Esophagus muscularis mucosa (tissue), 4 donors: ENCODE measurements at regions not wholly inside any gene's neighbourhood (a gene's known extent, or its start where the extent isn't known, plus 50 kb on each side); places are given as distances from the start of the nearest gene placed in this dataset.
"Not testable (repeated sequence)": the region's sequence is repeated elsewhere in the genome, so short reads cannot be mapped to it uniquely, and the experiment has no call there.

Experiments
- DNase-seq: peaks from one replicate; pipeline ENCODE4 v3.0.0-alpha.2; 2017; ENCODE audit errors: extremely low spot score
- H3K27ac ChIP-seq, 4 donors: fragments of 200-600 bp; sonication (generic); replicated peaks in 1 of 4; 1 replicate in 3 of 4; 2 replicates in 1 of 4; pipeline ENCODE4 v1.5.1; 2016 to 2019; ENCODE audit warnings: mild to moderate bottlenecking in 1 of 4
- H3K27me3 ChIP-seq, 4 donors: fragments of 200-600 bp; sonication (generic); one replicate each; pipeline versions ENCODE4 v1.5.1 to v1.6.0; 2016 to 2019
- H3K36me3 ChIP-seq, 4 donors: fragments of 200-600 bp; sonication (generic); one replicate each; pipeline ENCODE4 v1.5.1; 2016 to 2019
- H3K4me1 ChIP-seq, 4 donors: fragments of 200-600 bp; sonication (generic); one replicate each; pipeline ENCODE4 v1.5.1; 2016 to 2019
- H3K4me3 ChIP-seq, 4 donors: fragments of 200-600 bp; sonication (generic); 1 replicate in 2 of 4; 2 replicates in 2 of 4; pipeline ENCODE4 v1.5.1; 2016 to 2019; ENCODE audit warnings: mild to moderate bottlenecking in 4 of 4, moderate library complexity in 1 of 4
- H3K9me3 ChIP-seq, 4 donors: fragments of 200-600 bp; sonication (generic); 1 replicate in 3 of 4; 2 replicates in 1 of 4; pipeline ENCODE4 v1.5.1; 2016 to 2019
- EP300 ChIP-seq: sonication (generic); formaldehyde crosslinking; IDR thresholded peaks from one replicate; pipeline ENCODE4 v1.6.1; 2017; ENCODE audit warnings: antibody characterized with exemption
- POLR2A ChIP-seq: fragments of 450-650 bp; IDR thresholded peaks from one replicate; pipeline ENCODE4 v1.6.1; 2017; ENCODE audit warnings: antibody characterized with exemption, moderate library complexity, mild to moderate bottlenecking, low read depth
- POLR2AphosphoS5 ChIP-seq, 2 donors: sonication (generic); formaldehyde crosslinking; IDR thresholded peaks; one replicate each; pipeline ENCODE4 v1.6.1; 2017; ENCODE audit warnings: antibody characterized with exemption in 2 of 2
- WGBS: methylation state at CpG from one replicate; pipeline ENCODE4 v1.1.5; 2018; 5-methylcytosine and 5-hydroxymethylcytosine counted together
- intact Hi-C: fragments of 100-400 bp; cut with DNase I; formaldehyde crosslinking; loops from one replicate; pipeline ENCODE4 v1.15.1; 2023
- TF ChIP-seq, protein P1 (sequence below), 3 experiments: fragments of 200-600 bp in 2 of 3; fragments of 450-650 bp in 1 of 3; sonication (generic) in 2 of 3; IDR thresholded peaks; one replicate each; pipeline ENCODE4 v1.5.1; 2017 to 2019; ENCODE audit warnings: antibody characterized with exemption in 3 of 3, mild to moderate bottlenecking in 2 of 3, moderate library complexity in 1 of 3

DNA sequence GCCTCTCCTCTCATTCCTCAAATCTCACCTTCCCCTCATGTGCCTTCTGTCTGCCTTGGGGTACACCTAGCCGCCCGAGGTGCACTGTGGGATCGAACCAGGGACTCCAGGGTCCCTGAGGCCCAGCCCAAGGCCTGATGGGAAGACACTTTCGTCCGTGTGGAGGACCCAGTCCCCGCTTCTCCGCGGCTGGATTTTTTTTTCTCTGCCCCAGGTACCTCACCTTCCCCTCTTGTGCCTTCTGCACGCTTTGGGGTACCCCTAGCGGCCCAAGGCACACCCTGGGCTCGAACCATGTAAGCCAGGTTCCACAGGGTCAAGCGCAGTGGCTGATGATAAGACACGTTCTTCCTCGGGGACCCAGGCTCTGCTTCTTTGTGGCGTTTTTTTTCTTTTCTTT is 530.7 kb downstream of the CWH43 start:
- Histone ChIP-seq H3K27me3 (peaks cover 0 to 26% (median 0%) of the 10 kb centered on the region in 4 donors), H3K9me3 (peaks cover 0 to 25% (median 9%) of the 10 kb centered on the region in 4 donors), H3K27ac (no peak overlapping the region), H3K36me3 (no peaks in the 10 kb centered on the region), H3K4me1 (no peaks in the 10 kb centered on the region), H3K4me3 (no peak overlapping the region)
- 75% methylated on average over 12 of the region's 15 CpGs for WGBS
- no peak for DNase-seq
- intact Hi-C loops: no loop called here
- TF ChIP-seq POLR2A: no peak
- TF ChIP-seq, protein P1, sequence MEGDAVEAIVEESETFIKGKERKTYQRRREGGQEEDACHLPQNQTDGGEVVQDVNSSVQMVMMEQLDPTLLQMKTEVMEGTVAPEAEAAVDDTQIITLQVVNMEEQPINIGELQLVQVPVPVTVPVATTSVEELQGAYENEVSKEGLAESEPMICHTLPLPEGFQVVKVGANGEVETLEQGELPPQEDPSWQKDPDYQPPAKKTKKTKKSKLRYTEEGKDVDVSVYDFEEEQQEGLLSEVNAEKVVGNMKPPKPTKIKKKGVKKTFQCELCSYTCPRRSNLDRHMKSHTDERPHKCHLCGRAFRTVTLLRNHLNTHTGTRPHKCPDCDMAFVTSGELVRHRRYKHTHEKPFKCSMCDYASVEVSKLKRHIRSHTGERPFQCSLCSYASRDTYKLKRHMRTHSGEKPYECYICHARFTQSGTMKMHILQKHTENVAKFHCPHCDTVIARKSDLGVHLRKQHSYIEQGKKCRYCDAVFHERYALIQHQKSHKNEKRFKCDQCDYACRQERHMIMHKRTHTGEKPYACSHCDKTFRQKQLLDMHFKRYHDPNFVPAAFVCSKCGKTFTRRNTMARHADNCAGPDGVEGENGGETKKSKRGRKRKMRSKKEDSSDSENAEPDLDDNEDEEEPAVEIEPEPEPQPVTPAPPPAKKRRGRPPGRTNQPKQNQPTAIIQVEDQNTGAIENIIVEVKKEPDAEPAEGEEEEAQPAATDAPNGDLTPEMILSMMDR (IDR thresholded peaks at IDR 0.05): no peak
- TF ChIP-seq EP300: no peak
- TF ChIP-seq POLR2AphosphoS5 (IDR thresholded peaks at IDR 0.05): no peak

DNA sequence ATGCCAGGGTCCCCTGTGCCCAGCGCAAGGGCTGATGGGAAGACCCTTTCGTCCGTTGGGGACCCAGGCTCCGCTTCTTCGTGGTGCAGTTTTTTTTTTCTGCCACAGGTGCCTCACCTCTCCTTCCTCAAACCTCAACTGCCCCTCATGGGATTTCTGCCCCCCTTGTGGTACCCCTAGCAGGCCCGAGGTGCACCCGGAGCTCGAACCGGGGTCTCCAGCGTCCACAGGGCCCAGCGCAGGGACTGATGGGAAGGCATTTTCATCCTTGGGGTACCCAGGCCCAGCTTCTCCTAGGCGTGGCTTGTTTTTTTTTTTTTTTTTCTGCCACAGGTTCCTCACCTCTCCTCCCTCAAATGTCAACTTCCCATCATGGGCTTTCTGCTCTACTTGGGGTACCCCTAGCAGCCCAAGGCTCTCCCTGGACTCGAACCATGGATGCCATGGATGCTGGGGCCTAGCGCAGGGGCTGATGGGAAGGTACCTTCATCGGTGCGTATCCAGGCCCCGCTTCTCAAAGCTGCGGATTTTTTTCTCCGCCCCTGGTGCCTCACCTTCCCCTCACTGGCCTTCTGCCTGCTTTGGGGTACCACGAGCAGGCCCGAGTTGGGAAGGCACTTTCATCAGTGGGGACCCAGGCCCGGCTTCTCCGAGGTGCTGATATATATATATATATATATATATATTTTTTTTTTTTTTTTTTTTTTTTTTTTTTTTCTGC is 531.6 kb downstream of the CWH43 start:
- H3K27me3 ChIP-seq: peaks cover 0 to 22% (median 0%) of the 10 kb centered on the region in 4 donors
- H3K9me3 ChIP-seq: peaks cover 0 to 19% (median 8%) of the 10 kb centered on the region in 4 donors
- H3K4me1 ChIP-seq, DNase-seq, intact Hi-C loops, H3K27ac ChIP-seq, H3K4me3 ChIP-seq, H3K36me3 ChIP-seq: not testable (repeated sequence)
- WGBS: 79% methylated on average over 9 of the region's 23 CpGs

DNA sequence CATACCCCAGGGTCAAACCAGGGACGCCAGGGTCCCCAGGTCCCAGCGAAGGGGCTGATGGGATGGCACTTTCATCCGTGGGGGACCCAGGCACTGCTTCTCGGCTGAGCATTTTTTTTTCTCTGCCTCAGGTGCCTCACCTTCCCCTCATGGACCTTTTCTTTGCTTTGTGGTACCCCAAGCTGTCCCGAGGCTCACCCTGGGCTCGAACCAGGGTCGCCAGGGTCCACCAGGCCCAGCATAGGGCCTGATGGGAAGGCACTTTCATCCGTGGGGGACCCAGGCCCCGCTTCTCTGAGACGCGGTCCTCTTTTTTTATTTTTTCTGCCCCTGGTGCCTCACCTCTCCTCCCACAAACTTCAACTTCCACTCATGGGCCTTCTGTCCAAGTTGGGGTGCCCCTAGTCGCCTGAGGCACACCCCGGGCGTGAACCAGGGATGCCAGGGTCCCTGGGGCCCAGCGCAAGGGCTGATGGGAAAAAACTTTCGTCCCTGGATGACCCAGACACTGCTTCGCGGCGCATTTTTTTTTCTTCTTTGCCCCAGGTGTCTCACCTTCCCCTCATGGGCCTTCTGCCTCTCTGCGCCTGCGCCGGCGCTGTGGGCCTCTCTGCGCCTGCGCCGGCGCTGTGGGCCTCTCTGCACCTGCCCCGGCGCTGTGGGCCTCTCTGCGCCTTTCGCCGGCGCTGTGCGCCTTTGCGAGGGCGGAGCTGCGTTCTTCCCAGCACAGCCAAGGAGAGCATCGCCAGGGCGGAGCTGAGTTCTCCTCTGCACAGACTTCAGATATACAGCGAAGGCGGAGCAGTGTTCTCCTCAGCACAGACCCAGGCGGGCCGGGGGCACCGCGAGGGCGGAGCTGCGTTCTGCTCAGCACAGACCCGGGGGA is 533.3 kb downstream of the CWH43 start:
- intact Hi-C loops, DNase-seq, H3K9me3 ChIP-seq, H3K27me3 ChIP-seq, H3K4me3 ChIP-seq, H3K27ac ChIP-seq, H3K36me3 ChIP-seq, H3K4me1 ChIP-seq: not testable (repeated sequence)
- WGBS: 44% methylated on average over 5 of the region's 48 CpGs

DNA sequence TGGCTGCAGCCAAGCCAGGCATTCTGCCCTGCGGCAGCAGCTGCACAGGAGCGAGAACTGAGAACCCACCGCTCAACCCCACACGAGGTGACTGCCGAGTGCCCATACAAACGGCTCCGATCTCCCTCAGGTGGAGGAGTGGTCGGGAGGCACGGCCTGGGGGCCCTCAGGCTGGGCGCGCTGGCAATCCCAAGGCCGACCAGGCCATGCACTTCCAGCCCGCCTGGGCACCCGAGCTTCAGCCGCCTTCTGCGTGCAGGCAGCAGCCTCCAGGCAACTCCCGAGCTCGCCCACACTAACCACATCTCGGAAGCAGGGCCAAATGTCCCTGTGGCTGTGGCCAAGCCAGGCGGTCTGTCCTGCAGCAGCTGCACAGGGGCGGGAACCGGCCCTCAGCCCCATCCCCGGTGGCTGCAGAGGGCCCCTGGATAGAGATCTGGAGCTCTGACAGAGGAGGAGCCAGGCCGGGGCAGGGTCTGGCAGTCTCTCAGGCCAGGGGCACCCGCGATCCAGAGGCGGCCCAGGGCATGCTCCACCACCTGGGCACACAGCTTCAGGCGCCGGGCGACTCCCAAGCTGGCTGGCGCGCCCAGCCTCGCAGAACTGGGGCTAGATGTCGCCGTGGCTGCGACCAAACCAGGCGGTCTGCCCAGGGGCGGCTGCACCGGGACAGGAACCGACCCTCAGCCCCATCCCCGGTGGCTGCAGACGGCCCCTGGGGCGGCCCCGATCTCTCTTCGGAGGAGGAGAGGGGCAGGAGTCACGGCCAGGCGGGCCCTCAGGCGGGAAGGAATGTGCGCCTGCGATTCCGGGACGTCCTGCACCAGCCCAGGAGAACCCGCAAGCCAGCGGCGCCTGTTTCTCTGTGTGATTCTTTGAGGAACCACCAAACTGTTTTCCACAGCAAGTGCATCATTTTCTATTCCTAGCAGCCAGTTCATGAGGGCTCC is 538.0 kb downstream of the CWH43 start:
- H3K4me3 ChIP-seq, H3K4me1 ChIP-seq, DNase-seq, H3K9me3 ChIP-seq, H3K36me3 ChIP-seq, H3K27ac ChIP-seq, H3K27me3 ChIP-seq, intact Hi-C loops: not testable (repeated sequence)
- no CpG with 5 or more reads among the region's 55 CpGs for WGBS

DNA sequence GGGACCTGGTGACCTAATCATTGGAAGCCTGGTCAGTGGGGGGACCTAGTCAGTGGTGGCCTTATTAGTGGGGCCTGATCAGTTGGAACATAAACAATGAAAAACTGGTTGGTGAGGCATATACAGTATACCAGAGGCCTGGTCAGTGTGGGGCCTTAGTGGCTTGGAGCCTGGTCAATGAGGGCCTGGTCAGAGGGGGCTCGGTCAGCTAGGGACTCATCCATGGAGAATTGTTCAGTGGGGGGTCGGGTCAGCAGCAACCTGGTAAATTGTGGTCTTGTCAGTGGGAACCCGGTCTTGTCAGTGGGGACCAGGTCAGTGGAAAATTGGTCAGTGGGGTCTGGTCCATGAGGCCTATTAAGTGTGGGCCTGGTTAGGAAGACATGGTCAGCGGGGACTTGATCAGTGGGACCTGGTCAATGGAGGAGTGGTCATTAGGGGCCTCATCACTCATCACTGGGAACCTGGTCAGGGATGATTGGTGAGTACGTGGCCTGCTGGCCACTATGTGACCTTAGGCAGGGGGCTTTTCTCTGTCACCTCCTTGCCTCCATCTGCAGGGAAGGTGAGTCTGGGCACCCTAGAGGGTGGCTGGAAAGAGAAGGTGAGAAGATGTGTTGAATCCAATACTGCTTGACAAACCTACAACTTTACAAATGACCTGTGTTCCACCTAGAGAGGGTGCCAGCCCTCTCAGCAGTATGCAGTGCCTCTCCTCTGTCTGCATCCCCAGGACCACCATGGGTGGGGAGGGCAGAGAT is 573.0 kb downstream of the CWH43 start:
- H3K9me3 ChIP-seq, H3K27me3 ChIP-seq, intact Hi-C loops, H3K4me3 ChIP-seq, H3K4me1 ChIP-seq, H3K36me3 ChIP-seq, H3K27ac ChIP-seq: not testable (repeated sequence)
- DNase-seq: peak; percentile 70
- WGBS: 67% methylated on average over 3 of the region's 5 CpGs

DNA sequence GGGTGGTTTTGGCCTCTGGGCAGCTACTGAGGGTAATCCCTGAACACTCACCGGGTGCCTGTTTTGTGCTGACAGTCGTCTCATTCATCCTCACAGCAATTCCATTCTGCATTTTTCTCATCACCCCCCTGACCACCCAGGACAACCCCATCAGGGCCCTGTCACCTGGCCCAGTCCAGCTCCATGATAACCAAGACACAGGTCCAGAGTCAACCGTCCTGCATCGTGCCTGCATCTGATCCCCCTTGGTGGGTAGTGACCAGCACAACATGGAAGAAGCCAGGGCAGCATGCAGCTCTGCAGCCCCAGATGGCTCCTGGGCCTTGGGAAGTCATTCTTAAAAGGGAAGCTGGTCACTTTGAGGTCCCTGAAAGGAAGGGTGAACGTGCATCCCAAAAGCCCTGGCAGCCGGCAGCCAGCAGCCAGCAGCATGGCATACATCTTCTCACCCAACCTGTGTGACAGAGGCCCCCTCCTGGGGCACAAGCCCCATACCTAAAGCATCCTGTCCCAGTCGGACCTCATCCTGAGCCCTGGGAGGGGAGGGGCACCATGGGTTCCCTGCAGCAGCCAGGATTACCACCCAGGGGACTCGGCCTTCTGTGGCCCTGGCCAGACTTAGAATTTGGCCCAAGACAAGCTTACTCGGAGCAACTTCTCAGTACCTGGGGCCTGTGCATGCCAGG is 574.2 kb downstream of the CWH43 start:
- H3K27me3 ChIP-seq, H3K4me3 ChIP-seq, H3K9me3 ChIP-seq, DNase-seq, H3K4me1 ChIP-seq, intact Hi-C loops, H3K27ac ChIP-seq, H3K36me3 ChIP-seq: not testable (repeated sequence)
- 93% methylated on average over 3 of the region's 9 CpGs for WGBS

DNA sequence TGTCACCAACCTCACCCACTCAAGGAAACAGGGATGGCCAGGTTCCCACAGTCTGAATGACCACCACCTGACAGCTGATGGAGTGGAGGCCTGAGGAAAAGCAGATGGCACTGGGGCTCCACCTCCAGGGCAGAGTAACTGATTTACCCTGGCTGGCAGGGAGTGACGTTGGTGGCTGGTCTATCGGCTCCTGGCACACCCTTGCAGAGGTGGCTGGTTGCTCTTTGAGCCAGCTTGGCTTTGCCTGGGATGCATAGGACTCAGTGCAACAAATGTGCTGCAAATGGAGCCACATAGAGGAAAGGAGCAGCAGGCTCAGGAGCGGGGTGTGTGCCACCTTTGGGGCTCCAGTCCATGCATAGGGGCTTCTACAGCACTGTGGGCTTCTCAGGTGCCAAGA is 574.8 kb downstream of the CWH43 start:
- intact Hi-C loops, H3K27ac ChIP-seq, H3K36me3 ChIP-seq, H3K27me3 ChIP-seq, H3K9me3 ChIP-seq, H3K4me1 ChIP-seq, H3K4me3 ChIP-seq: not testable (repeated sequence)
- 59% methylated on average over 3 of the region's 3 CpGs for WGBS
- DNase-seq: peak; percentile 84

DNA sequence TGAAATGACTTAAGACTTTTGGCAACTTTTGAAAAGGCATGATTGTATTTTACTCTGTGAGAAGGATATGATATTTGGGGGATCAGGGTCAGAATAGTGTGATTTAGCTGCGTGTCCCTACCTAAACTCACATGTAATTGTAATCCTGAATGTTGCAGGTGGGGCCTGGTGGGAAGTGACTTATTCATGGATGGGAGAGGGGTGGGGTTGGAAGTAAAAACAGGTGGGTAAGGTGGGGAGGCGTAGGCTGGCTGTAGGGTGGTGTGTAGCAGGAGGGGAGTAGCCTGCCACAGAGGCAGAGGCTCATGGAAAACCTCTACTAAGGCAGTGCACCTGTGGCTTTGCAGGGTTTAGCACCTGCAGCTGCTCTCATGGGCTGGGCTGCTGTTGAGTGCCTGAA is 584.2 kb downstream of the CWH43 start:
- WGBS: 8% methylated on average over 2 of the region's 2 CpGs
- H3K9me3 ChIP-seq, intact Hi-C loops, H3K36me3 ChIP-seq, H3K27ac ChIP-seq, H3K27me3 ChIP-seq, DNase-seq, H3K4me3 ChIP-seq, H3K4me1 ChIP-seq: not testable (repeated sequence)

DNA sequence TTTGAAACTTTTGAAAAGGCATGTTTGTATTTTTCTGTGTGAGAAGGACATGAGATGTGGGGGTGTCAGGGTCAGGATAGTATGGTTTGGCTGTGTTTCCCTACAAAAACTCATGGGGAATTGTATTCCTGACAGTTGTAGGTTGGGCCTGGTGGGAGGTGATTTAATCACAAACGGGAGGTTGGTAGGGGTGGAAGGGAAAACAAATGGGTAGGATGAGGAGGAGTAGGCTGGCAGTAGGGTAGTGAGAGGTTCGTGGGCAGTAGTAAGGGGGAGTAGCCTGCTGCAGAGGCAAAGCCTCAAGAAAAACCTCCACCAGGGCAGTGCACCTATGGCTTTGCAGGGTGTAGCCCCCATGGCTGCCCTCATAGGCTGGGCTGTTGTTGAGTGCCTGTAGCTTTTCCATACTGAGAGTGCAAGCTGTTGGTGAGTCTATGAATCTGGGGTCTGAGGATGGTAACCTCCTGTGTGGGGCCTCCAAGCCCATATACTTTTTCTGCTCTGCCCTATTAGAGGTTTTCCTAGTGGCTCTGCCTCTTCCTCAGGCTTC is 587.7 kb downstream of the CWH43 start:
- H3K4me3 ChIP-seq, H3K4me1 ChIP-seq, intact Hi-C loops, H3K36me3 ChIP-seq, H3K9me3 ChIP-seq, H3K27me3 ChIP-seq, H3K27ac ChIP-seq, DNase-seq: not testable (repeated sequence)
- 32% methylated on average over 2 of the region's 2 CpGs for WGBS
